ENCODE measurements at regions not wholly inside any gene's neighbourhood (a gene's known extent, or its start where the extent isn't known, plus 50 kb on each side); places are given as distances from the start of the nearest gene placed in this dataset.

DNA sequence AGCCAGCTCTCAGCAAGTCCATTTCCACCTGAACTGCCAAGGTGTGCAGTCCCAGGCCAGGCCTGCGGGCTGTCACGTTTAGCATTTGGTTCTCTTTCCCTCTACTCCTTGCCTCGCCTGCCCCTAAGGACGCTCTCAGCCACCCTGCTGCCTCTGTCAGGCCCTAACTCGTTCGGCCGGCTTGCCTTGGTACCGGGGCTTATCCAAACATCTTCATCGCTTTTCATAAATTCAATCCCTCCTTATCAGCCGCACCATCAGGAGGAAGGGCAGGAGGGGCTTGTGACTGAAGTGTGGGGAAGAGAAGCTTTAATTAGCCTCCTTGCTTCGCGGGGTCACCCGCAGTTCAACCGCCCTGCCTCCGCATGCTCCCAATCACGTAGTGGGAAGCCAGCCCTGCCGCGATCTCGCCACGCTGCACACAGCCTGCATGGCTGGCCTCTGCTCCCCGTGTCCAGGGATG lies 231.1 kb downstream of the SOX9 start:
- Mint-ChIP-seq H3K27me3 (peaks cover 3 to 7% of the 10 kb centered on the region in 2 donors), H3K27ac (no peak overlapping the region), H3K9me3 (peaks cover 8% of the 10 kb centered on the region), H3K4me1 (ENCODE audit: low read depth in 2 of 2) (no peaks in the 10 kb centered on the region), H3K36me3 (no peaks in the 10 kb centered on the region), H3K4me3 (no peak overlapping the region)
- no peak for DNase-seq (ENCODE audit: low spot score)
- no peak for ATAC-seq

DNA sequence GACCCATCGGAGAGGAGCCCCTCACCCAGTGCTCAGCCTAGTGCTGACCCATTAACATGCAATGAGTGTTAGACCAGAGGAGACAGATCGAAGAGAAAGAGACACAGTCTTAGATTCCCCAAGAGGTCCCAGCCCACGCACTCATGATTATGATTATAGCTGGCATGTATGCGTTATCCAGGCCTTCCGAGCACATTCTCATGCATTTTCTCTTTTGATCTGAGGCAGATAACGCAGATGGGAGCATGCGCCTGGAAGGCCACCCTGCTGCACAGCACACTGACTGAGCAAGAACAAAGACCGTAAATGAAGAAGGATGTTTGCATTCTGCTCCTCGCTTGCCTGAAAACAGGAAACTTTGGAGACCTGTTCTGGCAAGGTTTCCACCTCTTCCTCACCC lies 232.7 kb downstream of the SOX9 start:
- Mint-ChIP-seq H3K36me3 (no peaks in the 10 kb centered on the region), H3K27me3 (peaks cover 3 to 7% of the 10 kb centered on the region in 2 donors), H3K4me1 (ENCODE audit: low read depth in 2 of 2) (no peaks in the 10 kb centered on the region), H3K27ac (no peak overlapping the region), H3K4me3 (no peak overlapping the region), H3K9me3 (peaks cover 10% of the 10 kb centered on the region)
- DNase-seq (ENCODE audit: low spot score) (no peak), ATAC-seq (no peak)

DNA sequence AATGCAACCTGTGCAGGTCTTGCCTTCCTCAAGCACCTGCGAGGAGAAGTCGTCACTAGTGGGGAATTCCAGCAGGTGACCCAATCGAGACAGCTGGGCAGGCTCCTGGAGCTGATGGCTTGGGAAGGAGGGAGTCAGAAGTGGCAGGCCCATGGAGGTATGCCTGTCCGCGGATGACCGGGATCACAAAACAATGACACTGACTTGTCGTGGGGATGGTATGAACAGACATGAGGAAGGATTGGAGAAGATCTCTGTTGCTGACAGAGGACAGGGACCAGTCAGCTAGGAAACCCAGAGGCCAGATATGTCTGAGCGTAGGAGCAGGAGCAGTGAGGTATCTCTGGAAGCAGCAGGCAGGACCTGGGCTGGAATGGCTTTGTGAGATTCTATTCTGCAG lies 233.3 kb downstream of the SOX9 start:
- H3K36me3 Mint-ChIP-seq = no peaks in the 10 kb centered on the region
- peaks cover 3 to 7% of the 10 kb centered on the region in 2 donors for H3K27me3 Mint-ChIP-seq
- no peaks in the 10 kb centered on the region for H3K4me1 Mint-ChIP-seq (ENCODE audit: low read depth in 2 of 2)
- ATAC-seq = no peak
- H3K27ac Mint-ChIP-seq = no peak overlapping the region
- H3K4me3 Mint-ChIP-seq = no peak overlapping the region
- DNase-seq (ENCODE audit: low spot score) = no peak
- peaks cover 10% of the 10 kb centered on the region for H3K9me3 Mint-ChIP-seq

DNA sequence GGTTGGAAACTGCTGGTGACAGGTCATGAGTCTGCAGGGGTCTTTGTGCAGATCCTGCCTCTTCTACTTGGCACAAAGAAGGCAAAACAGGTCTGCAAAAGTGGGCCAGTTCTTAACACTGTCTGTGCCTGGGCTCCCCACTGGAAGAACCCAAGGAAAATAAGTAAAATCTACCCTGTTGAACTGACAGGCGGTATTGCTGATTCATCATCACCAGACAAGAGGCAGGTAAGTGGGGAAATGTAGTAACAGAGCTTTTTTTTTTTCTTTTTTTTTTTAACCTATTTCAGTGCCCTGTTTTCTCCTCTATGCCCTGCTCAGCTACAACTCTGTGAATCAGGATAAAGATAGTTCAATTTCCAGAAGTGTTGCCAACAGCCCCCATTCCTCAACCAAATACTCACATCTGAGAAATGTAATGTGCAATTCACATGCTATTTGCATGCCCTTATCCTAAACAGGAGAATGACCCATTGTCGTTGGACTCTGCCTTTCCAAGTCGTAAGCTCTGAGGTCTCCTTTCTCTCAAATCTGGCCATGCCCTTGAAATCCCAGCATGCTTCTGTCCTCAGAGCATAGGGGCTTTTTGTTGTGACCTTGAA lies 237.0 kb downstream of the SOX9 start:
- Mint-ChIP-seq H3K27ac (no peak overlapping the region), H3K9me3 (peaks cover 13% of the 10 kb centered on the region), H3K4me1 (ENCODE audit: low read depth in 2 of 2) (no peaks in the 10 kb centered on the region), H3K27me3 (peaks cover 3 to 7% of the 10 kb centered on the region in 2 donors), H3K36me3 (no peaks in the 10 kb centered on the region), H3K4me3 (no peak overlapping the region)
- DNase-seq (ENCODE audit: low spot score) (no peak), ATAC-seq (no peak)

DNA sequence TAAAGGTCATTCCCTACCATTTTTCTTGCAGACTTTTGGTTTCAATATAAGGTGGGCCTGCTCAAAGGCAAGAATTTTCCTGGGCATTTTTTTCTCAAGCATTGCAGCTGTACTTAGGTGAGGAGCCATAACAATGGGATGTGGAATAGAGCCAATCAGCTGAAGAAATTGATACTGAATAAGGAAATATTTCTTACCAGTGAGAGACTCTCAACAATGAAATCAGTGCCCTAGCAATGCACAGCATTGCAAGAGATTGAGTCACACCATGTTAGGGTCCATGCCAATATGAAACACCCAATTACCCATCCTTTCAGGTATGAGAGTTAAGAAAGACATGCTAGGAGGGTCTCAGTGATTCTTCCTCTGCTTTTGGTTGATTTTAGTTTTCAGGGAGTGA lies 237.6 kb downstream of the SOX9 start:
- peaks cover 13% of the 10 kb centered on the region for H3K9me3 Mint-ChIP-seq
- DNase-seq (ENCODE audit: low spot score) (no peak), ATAC-seq (no peak)
- no peaks in the 10 kb centered on the region for H3K36me3 Mint-ChIP-seq
- H3K27me3 Mint-ChIP-seq = peaks cover 3 to 7% of the 10 kb centered on the region in 2 donors
- H3K4me1 Mint-ChIP-seq (ENCODE audit: low read depth in 2 of 2) = no peaks in the 10 kb centered on the region
- no peak overlapping the region for H3K27ac Mint-ChIP-seq
- H3K4me3 Mint-ChIP-seq = no peak overlapping the region

DNA sequence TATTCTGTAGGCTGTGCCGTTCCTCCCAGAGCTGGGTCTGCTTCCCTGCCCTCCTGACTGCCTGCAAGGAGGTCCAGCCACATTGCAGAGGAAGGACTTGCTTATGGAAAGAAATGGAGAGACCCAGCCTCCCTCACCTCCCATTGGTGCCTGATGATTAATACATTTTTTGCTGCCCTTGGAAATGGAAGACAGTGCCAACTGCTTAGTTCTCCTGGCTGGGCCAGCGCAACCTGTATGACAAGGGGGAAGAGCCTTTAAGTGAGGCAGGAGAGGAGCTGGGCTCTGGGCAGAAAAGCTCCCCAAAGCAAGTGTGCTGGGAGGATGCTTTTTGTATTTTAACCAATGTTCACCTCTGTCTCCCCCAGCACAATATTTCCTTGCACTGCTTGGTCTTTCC lies 238.5 kb downstream of the SOX9 start:
- ATAC-seq = no peak
- H3K27me3 Mint-ChIP-seq = peaks cover 2 to 3% of the 10 kb centered on the region in 2 donors
- H3K9me3 Mint-ChIP-seq = peaks cover 9% of the 10 kb centered on the region
- DNase-seq (ENCODE audit: low spot score) = no peak
- no peak overlapping the region for H3K27ac Mint-ChIP-seq
- H3K4me1 Mint-ChIP-seq (ENCODE audit: low read depth in 2 of 2) = no peaks in the 10 kb centered on the region
- no peaks in the 10 kb centered on the region for H3K36me3 Mint-ChIP-seq
- no peak overlapping the region for H3K4me3 Mint-ChIP-seq

DNA sequence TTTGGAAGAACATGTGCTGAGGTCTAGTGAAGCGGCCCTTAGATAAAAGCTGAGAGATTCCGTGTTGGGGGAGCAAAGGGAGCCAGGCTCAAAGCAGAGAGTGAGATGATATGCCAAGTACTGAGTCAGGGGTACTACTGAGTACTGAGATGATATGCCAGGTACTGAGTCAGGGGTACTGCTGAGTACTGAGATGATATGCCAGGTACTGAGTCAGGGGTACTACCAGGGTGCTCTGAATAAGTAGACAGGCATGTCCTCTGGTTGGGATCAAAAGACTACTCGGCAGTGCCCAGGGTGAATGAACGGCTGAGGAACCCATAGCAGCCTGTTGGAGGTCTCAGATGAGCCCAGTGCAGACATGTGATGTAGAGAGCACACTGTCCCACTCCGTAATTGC lies 239.0 kb downstream of the SOX9 start:
- peak in 1 of 2 donors; percentile 25 for ATAC-seq
- no peak for DNase-seq (ENCODE audit: low spot score)
- Mint-ChIP-seq H3K27ac (no peak overlapping the region), H3K36me3 (no peaks in the 10 kb centered on the region), H3K27me3 (peaks cover 0 to 3% of the 10 kb centered on the region in 2 donors), H3K9me3 (peaks cover 9% of the 10 kb centered on the region), H3K4me3 (no peak overlapping the region), H3K4me1 (ENCODE audit: low read depth in 2 of 2) (no peaks in the 10 kb centered on the region)

DNA sequence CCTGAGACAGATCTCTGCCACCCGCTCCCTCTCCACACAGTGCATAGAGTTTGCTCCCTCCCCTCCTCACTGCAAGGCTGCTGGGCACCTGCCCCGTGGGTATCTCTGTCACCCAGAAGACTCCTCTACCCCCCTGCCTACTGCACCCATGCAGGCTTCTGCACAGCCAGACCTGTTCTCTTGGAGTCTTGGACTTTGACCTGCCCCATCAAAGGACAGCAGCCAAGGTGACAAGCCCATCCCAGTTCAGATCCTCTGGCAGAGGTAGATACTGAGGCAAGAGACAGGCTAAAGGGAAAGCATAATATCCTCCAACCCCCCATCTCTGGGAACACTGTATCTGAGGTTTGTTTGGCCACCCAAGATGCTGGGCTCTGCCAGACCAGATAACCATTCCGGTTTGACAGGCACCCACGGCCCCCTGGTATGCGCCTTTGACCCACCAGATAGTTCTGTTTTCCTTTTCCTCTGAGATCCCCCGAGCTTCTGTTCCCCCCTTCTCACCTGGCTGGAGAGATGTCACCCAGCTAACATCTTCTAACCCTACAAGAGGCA lies 239.6 kb downstream of the SOX9 start:
- H3K36me3 Mint-ChIP-seq = no peaks in the 10 kb centered on the region
- no peak for DNase-seq (ENCODE audit: low spot score)
- H3K4me3 Mint-ChIP-seq = no peak overlapping the region
- peak in 1 of 2 donors; percentile 31 for ATAC-seq
- H3K27ac Mint-ChIP-seq = no peak overlapping the region
- peaks cover 9% of the 10 kb centered on the region for H3K9me3 Mint-ChIP-seq
- no peaks in the 10 kb centered on the region for H3K4me1 Mint-ChIP-seq (ENCODE audit: low read depth in 2 of 2)
- H3K27me3 Mint-ChIP-seq = peaks cover 0 to 3% of the 10 kb centered on the region in 2 donors

DNA sequence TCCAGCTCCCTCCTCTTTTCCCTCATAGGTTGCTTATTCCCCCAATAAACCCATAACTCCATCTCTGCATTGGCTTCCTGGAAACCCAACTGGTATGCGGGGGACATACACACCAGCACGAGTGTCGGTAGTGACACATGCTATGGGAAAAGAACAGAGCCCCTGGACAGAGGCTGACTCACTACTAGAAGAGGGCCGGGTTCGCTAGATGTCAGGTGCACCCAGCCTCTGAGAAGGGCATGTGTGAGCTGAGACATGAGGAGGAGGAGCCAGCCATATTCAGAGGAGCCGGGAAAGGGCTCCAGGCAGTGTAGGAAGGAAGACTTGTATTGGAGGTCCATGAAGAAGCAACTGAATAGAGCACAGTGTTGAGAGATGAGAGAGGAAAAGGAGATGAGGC lies 241.1 kb downstream of the SOX9 start:
- Mint-ChIP-seq H3K4me1 (ENCODE audit: low read depth in 2 of 2) (no peaks in the 10 kb centered on the region), H3K27me3 (no peaks in the 10 kb centered on the region), H3K4me3 (no peak overlapping the region), H3K9me3 (peaks cover 5% of the 10 kb centered on the region), H3K27ac (no peak overlapping the region), H3K36me3 (no peaks in the 10 kb centered on the region)
- ATAC-seq = no peak
- DNase-seq (ENCODE audit: low spot score) = no peak

DNA sequence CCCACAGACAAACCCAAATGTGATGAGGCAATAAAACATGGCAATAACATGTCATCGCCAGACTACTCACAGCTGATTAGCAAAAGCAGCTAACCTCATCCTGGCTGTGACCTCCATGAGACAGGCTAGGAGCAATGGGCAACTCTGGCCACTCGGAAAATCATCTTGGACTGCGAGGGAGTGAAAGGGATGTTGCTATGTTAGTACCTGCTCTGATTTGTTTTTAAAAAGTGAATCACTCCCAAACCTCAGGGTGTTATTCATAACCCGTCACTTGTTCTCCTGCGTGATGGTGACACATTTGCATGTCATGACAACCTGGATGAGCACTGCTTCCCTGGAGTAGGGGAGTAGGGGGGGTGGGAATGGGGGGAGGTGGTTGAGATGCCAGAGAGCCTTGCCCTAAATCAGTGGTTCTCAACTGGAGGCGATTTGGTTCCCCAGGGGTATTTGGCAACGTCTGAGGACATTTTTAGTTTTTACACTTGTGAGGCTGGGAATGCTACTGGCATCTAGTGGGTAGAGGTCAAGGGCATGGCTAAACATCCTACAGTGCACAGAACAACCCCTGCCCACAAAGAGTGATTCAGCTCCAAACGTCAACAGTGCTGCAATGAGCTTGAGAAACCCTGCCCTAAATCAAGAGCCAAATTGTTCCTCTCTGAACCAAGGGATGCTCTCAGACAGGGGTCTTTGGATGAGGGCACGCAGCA lies 241.7 kb downstream of the SOX9 start:
- no peaks in the 10 kb centered on the region for H3K36me3 Mint-ChIP-seq
- H3K27ac Mint-ChIP-seq = no peak overlapping the region
- peaks cover 3% of the 10 kb centered on the region for H3K9me3 Mint-ChIP-seq
- H3K4me1 Mint-ChIP-seq (ENCODE audit: low read depth in 2 of 2) = no peaks in the 10 kb centered on the region
- ATAC-seq (no peak), DNase-seq (ENCODE audit: low spot score) (no peak)
- H3K27me3 Mint-ChIP-seq = no peaks in the 10 kb centered on the region
- no peak overlapping the region for H3K4me3 Mint-ChIP-seq

DNA sequence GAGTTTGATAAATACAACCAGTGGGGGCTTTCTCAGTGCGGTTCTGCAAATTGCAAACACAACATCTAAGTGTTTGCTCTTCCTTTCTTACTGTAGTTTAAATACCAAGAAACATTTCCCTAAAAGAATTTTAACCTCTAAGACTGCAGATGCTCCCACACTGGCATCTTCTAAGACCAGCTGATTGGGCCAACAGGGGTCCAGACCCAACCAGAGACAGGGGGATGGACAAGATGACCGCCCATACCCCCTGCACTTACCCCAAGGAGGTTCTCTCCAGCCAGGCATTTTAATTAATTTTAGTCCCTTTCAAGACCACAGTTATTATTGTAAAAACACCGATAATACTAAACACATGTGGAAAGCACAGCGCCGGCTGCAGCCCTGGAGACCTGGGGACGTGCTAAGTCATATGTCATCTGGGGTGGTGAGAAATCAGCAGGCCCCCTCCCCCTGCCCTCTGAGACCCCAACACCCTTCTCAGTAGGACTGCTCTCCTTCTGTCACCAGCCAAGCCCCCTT lies 242.3 kb downstream of the SOX9 start:
- DNase-seq (ENCODE audit: low spot score) (no peak), ATAC-seq (no peak)
- peaks cover 3% of the 10 kb centered on the region for H3K9me3 Mint-ChIP-seq
- H3K36me3 Mint-ChIP-seq = no peaks in the 10 kb centered on the region
- no peak overlapping the region for H3K27ac Mint-ChIP-seq
- H3K4me3 Mint-ChIP-seq = no peak overlapping the region
- no peaks in the 10 kb centered on the region for H3K4me1 Mint-ChIP-seq (ENCODE audit: low read depth in 2 of 2)
- no peaks in the 10 kb centered on the region for H3K27me3 Mint-ChIP-seq

DNA sequence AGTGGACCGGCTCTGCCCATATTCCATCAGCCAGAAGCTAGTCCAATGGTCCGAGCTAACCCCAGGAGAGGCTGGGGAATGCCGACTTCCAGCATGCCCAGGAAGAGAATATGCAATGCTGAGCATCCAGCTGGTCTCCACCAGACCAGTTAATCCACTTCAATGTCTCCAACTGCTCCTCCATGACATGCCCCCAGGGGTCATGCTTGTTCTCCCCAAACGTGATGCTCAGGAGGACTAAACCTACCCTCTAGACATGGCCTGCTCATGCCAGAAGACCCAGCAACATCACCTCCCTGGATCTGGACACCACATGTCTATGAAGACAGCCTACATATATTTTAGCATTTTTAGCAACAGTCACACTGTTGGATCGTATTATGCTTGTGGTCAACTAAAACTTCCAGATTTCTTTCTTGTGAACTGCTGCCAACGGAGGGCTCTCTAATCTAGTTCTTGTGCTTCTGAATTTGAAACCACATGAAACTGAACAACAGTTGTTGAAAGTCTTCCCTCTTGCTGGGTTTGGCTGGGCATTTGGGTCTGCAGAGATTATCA lies 245.1 kb downstream of the SOX9 start:
- no peak overlapping the region for H3K4me3 Mint-ChIP-seq
- DNase-seq (ENCODE audit: low spot score) (no peak), ATAC-seq (peak in 1 of 2 donors; percentile 34)
- no peak overlapping the region for H3K27ac Mint-ChIP-seq
- no peaks in the 10 kb centered on the region for H3K36me3 Mint-ChIP-seq
- no peaks in the 10 kb centered on the region for H3K27me3 Mint-ChIP-seq
- H3K9me3 Mint-ChIP-seq = peaks cover 3% of the 10 kb centered on the region
- no peaks in the 10 kb centered on the region for H3K4me1 Mint-ChIP-seq (ENCODE audit: low read depth in 2 of 2)

DNA sequence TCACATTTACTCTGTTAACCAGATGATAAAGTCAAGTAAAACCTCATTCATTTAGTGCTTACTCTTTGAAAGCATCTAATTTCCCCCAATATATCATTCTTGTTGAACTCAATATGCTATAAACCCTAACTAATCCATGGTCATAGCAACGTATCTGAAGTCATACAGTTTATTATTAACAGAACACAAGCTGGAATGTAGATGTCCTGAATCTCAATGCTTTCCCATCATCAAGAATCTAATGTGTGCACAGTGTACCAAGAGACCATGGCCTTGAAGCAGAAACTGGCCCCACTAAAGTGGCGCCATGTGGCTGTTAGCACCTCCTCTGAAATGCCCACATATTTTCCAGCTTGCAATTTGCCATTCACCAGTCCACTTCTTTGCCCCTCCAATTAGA lies 245.8 kb downstream of the SOX9 start:
- no peak for DNase-seq (ENCODE audit: low spot score)
- no peak overlapping the region for H3K4me3 Mint-ChIP-seq
- no peaks in the 10 kb centered on the region for H3K27me3 Mint-ChIP-seq
- H3K36me3 Mint-ChIP-seq = no peaks in the 10 kb centered on the region
- ATAC-seq = no peak
- H3K4me1 Mint-ChIP-seq (ENCODE audit: low read depth in 2 of 2) = no peaks in the 10 kb centered on the region
- H3K9me3 Mint-ChIP-seq = peaks cover 3% of the 10 kb centered on the region
- no peak overlapping the region for H3K27ac Mint-ChIP-seq

DNA sequence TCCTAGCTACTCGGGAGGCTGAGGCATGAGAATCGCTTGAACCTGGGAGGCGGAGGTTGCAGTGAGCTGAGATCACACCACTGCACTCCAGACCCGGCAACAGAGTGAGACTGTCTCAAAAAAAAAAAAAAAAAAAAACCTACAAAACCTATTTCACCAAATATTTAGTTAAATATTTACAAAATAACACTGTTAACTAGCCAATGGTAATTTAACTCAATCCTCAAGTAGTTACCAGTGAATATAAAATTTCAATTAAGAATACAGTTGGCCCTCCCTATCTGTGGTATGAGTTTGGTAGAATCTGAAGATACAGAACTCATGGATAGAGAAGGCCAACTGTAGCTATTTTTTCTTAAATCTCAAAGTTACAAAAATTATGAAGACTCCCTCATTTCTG lies 247.4 kb downstream of the SOX9 start:
- H3K27ac Mint-ChIP-seq = no peak overlapping the region
- H3K4me3 Mint-ChIP-seq = no peak overlapping the region
- DNase-seq (ENCODE audit: low spot score) (no peak), ATAC-seq (no peak)
- H3K27me3 Mint-ChIP-seq = no peaks in the 10 kb centered on the region
- no peaks in the 10 kb centered on the region for H3K4me1 Mint-ChIP-seq (ENCODE audit: low read depth in 2 of 2)
- no peaks in the 10 kb centered on the region for H3K36me3 Mint-ChIP-seq
- H3K9me3 Mint-ChIP-seq = no peaks in the 10 kb centered on the region
